ENCODE measurements at regions not wholly inside any gene's neighbourhood (a gene's known extent, or its start where the extent isn't known, plus 50 kb on each side); places are given as distances from the start of the nearest gene placed in this dataset.

DNA sequence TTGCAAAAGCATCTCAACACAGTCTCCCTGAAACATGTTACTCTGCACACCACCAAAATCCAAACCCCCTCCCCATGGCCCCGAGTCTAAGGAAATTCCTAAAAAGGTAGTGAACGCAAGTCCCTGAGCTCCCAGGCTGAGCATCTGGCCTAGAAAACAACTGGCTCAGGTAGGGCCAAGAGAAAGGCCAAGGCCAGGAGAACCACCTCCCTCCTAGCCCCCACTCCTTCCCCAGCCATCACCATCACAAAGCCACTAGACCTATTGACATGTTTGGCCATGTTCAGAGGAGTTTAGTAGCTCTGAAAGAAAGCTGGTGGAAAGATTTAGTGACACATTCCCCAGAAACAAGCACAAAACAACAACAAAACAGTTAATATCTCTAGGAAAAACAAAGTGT, 220.0 kb upstream of the PSMD7 start:
- TF ChIP-seq EP300 (IDR thresholded peaks at IDR 0.05) (no peak), POLR2A (IDR thresholded peaks at IDR 0.05) (no peak)
- TF ChIP-seq, protein P1, sequence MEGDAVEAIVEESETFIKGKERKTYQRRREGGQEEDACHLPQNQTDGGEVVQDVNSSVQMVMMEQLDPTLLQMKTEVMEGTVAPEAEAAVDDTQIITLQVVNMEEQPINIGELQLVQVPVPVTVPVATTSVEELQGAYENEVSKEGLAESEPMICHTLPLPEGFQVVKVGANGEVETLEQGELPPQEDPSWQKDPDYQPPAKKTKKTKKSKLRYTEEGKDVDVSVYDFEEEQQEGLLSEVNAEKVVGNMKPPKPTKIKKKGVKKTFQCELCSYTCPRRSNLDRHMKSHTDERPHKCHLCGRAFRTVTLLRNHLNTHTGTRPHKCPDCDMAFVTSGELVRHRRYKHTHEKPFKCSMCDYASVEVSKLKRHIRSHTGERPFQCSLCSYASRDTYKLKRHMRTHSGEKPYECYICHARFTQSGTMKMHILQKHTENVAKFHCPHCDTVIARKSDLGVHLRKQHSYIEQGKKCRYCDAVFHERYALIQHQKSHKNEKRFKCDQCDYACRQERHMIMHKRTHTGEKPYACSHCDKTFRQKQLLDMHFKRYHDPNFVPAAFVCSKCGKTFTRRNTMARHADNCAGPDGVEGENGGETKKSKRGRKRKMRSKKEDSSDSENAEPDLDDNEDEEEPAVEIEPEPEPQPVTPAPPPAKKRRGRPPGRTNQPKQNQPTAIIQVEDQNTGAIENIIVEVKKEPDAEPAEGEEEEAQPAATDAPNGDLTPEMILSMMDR (IDR thresholded peaks at IDR 0.05) = no peak
- DNase-seq (ENCODE audit: low spot score in 2 of 2) = no peak
- Histone ChIP-seq H3K4me1 (no peaks in the 10 kb centered on the region), H3K9me3 (peaks cover 0 to 9% (median 0%) of the 10 kb centered on the region in 4 donors), H3K36me3 (no peaks in the 10 kb centered on the region), H3K27ac (no peak overlapping the region), H3K27me3 (no peaks in the 10 kb centered on the region), H3K4me3 (no peak overlapping the region)
- 89 to 92% methylated on average over 2 of the region's 2 CpGs for WGBS, 2 donors

DNA sequence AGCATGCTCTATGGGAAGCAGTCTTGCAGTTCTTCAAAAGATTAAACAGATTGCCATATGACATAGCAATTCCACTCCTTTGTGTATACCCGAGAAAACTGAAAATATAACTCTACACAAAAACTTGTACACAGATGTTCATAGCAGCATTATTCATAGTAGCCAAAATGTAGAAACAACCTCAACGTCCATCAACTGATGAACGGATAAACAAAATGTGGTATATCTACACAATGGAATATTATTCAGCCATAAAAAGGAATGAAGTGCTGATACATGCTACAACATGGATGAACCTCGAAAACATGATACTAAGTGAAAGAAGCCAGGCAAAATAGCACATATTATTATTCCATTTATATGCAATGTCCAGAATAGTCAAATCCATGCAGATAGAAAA, 221.2 kb upstream of the PSMD7 start:
- 93% methylated on average over 4 of the region's 4 CpGs for WGBS, 2 donors
- no peak overlapping the region for H3K27ac ChIP-seq
- TF ChIP-seq, protein P1 (IDR thresholded peaks at IDR 0.05) = no peak
- no peak for TF ChIP-seq POLR2A (IDR thresholded peaks at IDR 0.05)
- no peak for TF ChIP-seq EP300 (IDR thresholded peaks at IDR 0.05)
- no peaks in the 10 kb centered on the region for H3K36me3 ChIP-seq
- no peak overlapping the region for H3K4me3 ChIP-seq
- no peaks in the 10 kb centered on the region for H3K27me3 ChIP-seq
- DNase-seq (ENCODE audit: low spot score in 2 of 2) = no peak
- H3K4me1 ChIP-seq = no peaks in the 10 kb centered on the region
- H3K9me3 ChIP-seq = peaks cover 0 to 9% (median 0%) of the 10 kb centered on the region in 4 donors

DNA sequence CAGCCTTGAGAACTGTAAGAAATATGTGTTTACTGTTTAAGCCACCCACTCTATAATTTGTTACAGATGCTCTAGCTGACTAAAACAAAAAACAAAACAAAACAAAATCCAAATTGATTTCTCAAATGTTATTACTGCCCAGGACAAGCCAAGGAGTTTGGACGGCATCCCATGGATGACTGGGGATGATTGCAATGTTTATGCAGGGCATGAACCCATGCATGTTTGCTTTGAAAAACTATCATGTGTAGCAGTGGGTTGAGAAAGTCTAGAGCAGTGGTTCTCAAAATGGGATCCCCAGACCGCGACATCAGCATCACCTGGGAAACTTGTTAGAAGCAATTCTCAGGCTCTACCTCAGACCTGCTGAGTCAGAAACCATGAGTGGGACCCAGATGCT, 223.2 kb upstream of the PSMD7 start:
- Histone ChIP-seq H3K4me1 (no peaks in the 10 kb centered on the region), H3K36me3 (no peaks in the 10 kb centered on the region), H3K27me3 (no peaks in the 10 kb centered on the region), H3K4me3 (no peak overlapping the region), H3K9me3 (peaks cover 0 to 9% (median 0%) of the 10 kb centered on the region in 4 donors), H3K27ac (no peak overlapping the region)
- TF ChIP-seq, protein P1 (IDR thresholded peaks at IDR 0.05) = no peak
- no peak for TF ChIP-seq EP300 (IDR thresholded peaks at IDR 0.05)
- TF ChIP-seq POLR2A (IDR thresholded peaks at IDR 0.05) = no peak
- WGBS, 2 donors = 68 to 77% methylated on average over 3 of the region's 3 CpGs
- no peak for DNase-seq (ENCODE audit: low spot score in 2 of 2)

DNA sequence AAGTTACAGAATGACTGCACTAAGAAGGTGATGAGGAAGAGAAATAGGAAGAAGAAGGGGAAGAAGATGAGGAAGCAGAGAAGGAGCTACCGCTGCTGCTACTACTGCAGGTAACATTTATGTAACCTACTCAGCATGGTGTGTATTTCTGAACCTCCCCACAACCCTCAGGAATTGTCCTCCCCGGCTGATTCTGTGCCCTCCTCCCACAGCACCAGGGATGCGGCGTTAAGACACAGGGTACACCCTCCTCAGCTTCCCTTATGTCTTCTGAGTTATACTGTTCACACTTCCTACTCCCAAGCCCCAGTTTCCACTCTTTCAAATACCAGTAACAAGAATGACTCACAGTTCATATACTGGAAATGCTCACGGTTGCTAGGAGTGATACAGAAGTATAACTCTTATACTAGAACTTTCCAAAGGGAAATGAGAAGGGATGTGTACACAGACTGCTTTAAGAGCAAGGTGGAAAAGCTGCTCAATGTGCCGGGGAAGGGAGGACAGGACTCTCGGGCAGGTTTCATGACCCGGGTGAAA, 224.5 kb upstream of the PSMD7 start:
- Histone ChIP-seq H3K4me1 (no peaks in the 10 kb centered on the region), H3K9me3 (peaks cover 0 to 9% (median 0%) of the 10 kb centered on the region in 4 donors), H3K27ac (no peak overlapping the region), H3K36me3 (no peaks in the 10 kb centered on the region), H3K4me3 (no peak overlapping the region), H3K27me3 (no peaks in the 10 kb centered on the region)
- DNase-seq (ENCODE audit: low spot score in 2 of 2) = no peak
- TF ChIP-seq EP300 (IDR thresholded peaks at IDR 0.05) (no peak), POLR2A (IDR thresholded peaks at IDR 0.05) (no peak)
- TF ChIP-seq, protein P1 (IDR thresholded peaks at IDR 0.05) = no peak
- WGBS, 2 donors = 75 to 79% methylated on average over 8 of the region's 8 CpGs

DNA sequence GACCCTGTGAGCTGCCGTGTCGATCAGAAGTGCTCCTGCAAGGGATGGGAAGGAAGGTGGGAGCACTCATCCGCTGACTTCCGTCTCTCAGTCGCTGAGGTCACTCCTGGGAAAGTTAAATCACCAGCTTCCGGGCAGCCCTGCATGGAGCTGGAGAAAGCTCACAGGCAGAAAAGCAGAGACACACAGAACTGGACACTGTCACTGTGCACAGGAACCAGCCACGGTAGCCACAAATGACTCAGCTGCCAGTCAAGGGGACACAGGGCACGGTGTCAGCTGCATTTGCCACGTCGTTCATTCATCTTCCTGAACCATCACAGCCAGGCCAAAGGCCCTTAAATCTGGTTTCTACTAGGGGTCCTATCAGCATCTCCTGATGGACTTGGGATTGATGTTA, 226.4 kb upstream of the PSMD7 start:
- TF ChIP-seq, protein P1 (IDR thresholded peaks at IDR 0.05) = no peak
- TF ChIP-seq EP300 (IDR thresholded peaks at IDR 0.05) (no peak), POLR2A (IDR thresholded peaks at IDR 0.05) (no peak)
- DNase-seq (ENCODE audit: low spot score in 2 of 2) = no peak
- Histone ChIP-seq H3K27me3 (no peaks in the 10 kb centered on the region), H3K4me1 (no peaks in the 10 kb centered on the region), H3K9me3 (peaks cover 0 to 3% (median 0%) of the 10 kb centered on the region in 4 donors), H3K36me3 (no peaks in the 10 kb centered on the region), H3K27ac (no peak overlapping the region), H3K4me3 (no peak overlapping the region)
- 69 to 76% methylated on average over 10 of the region's 10 CpGs for whole genome bisulfite sequencing, 2 donors

Measured in tibial nerve (tissue), 4 donors.